H9 (cell line): ENCODE measurements at regions not wholly inside any gene's neighbourhood (a gene's known extent, or its start where the extent isn't known, plus 50 kb on each side); places are given as distances from the start of the nearest gene placed in this dataset.

Source experiments
- DNase-seq: peaks from one replicate; pipeline ENCODE4 v3.0.0-alpha.2; 2017
- H2AFZ ChIP-seq: one replicate; pipeline ENCODE4 v1.6.1; 2013; ENCODE audit warnings: mild to moderate bottlenecking, low read length, control low read depth, moderate library complexity
- H2AK5ac ChIP-seq: 2 replicates; pipeline ENCODE4 v1.6.1; 2013; ENCODE audit warnings: low read length, control low read depth, mixed read lengths; ENCODE audit not compliant: insufficient read length
- H2BK120ac ChIP-seq: one replicate; pipeline ENCODE4 v1.6.1; 2013; ENCODE audit warnings: low read depth, mild to moderate bottlenecking, low read length, control low read depth, inconsistent platforms; ENCODE audit not compliant: poor library complexity, severe bottlenecking
- H2BK12ac ChIP-seq: 2 replicates; pipeline ENCODE4 v1.6.1; 2013; ENCODE audit warnings: low read length, control low read depth, mixed read lengths, low read depth; ENCODE audit not compliant: insufficient read length
- H2BK15ac ChIP-seq: 2 replicates; pipeline ENCODE4 v1.6.1; 2013; ENCODE audit warnings: low read depth, low read length, control low read depth
- H2BK20ac ChIP-seq: one replicate; pipeline ENCODE4 v1.6.1; 2013; ENCODE audit warnings: low read depth, mild to moderate bottlenecking, low read length, control low read depth, inconsistent platforms; ENCODE audit not compliant: poor library complexity, severe bottlenecking
- H2BK5ac ChIP-seq: 2 replicates; pipeline ENCODE4 v1.6.1; 2013; ENCODE audit warnings: low read length, control low read depth, mixed read lengths; ENCODE audit not compliant: insufficient read length
- H3K14ac ChIP-seq: 2 replicates; pipeline ENCODE4 v1.6.1; 2013; ENCODE audit warnings: low read length, control low read depth; ENCODE audit not compliant: insufficient read depth
- H3K18ac ChIP-seq: 2 replicates; pipeline ENCODE4 v1.6.1; 2013; ENCODE audit warnings: low read depth, mild to moderate bottlenecking, mixed read lengths, low read length, control low read depth; ENCODE audit not compliant: insufficient read length
- H3K23ac ChIP-seq: 2 replicates; pipeline ENCODE4 v1.6.1; 2013; ENCODE audit warnings: low read length, control low read depth, mixed read lengths, low read depth; ENCODE audit not compliant: insufficient read length
- H3K23me2 ChIP-seq: 2 replicates; pipeline ENCODE4 v1.6.1; 2013; ENCODE audit warnings: low read depth, mild to moderate bottlenecking, mixed read lengths, low read length, control low read depth; ENCODE audit not compliant: insufficient read length, poor library complexity, severe bottlenecking
- H3K27ac ChIP-seq: 2 replicates; pipeline ENCODE4 v1.5.1; 2013; ENCODE audit warnings: low read length, control low read depth, mixed read lengths, low read depth; ENCODE audit not compliant: insufficient read length
- H3K27me3 ChIP-seq: 2 replicates; pipeline ENCODE4 v1.6.1; 2013; ENCODE audit warnings: low read length, control low read depth, inconsistent platforms; ENCODE audit not compliant: insufficient read depth
- H3K4ac ChIP-seq: 2 replicates; pipeline ENCODE4 v1.6.1; 2013; ENCODE audit warnings: low read depth, mild to moderate bottlenecking, control low read depth, inconsistent platforms, low read length, moderate library complexity
- H3K4me1 ChIP-seq: 2 replicates; pipeline ENCODE4 v1.6.1; 2013; ENCODE audit warnings: low read length, control low read depth, inconsistent platforms; ENCODE audit not compliant: insufficient read depth
- H3K4me2 ChIP-seq: 2 replicates; pipeline ENCODE4 v1.6.1; 2013; ENCODE audit warnings: low read length, control low read depth, mixed read lengths; ENCODE audit not compliant: insufficient read length, insufficient read depth
- H3K56ac ChIP-seq: 2 replicates; pipeline ENCODE4 v1.6.1; 2013; ENCODE audit warnings: low read depth, mild to moderate bottlenecking, mixed read lengths, low read length, control low read depth; ENCODE audit not compliant: insufficient read length
- H3K79me1 ChIP-seq: 2 replicates; pipeline ENCODE4 v1.6.1; 2013; ENCODE audit warnings: low read depth, mild to moderate bottlenecking, moderate library complexity, low read length, control low read depth, inconsistent platforms; ENCODE audit not compliant: insufficient read depth, poor library complexity, severe bottlenecking
- H3K79me2 ChIP-seq: 2 replicates; pipeline ENCODE4 v1.6.1; 2013; ENCODE audit warnings: low read length, control low read depth, inconsistent platforms; ENCODE audit not compliant: insufficient read depth
- H3K9ac ChIP-seq: 2 replicates; pipeline ENCODE4 v1.6.1; 2013; ENCODE audit warnings: low read length, control low read depth, mixed read lengths; ENCODE audit not compliant: insufficient read length; ENCODE audit errors: extremely low read depth
- H3K9me3 ChIP-seq: one replicate; pipeline ENCODE4 v1.6.1; 2013; ENCODE audit warnings: low read depth, low read length, inconsistent platforms; ENCODE audit not compliant: control insufficient read depth
- H3T11ph ChIP-seq: one replicate; pipeline ENCODE4 v1.6.1; 2013; ENCODE audit warnings: mild to moderate bottlenecking, low read length, control low read depth, inconsistent platforms
- H4K20me1 ChIP-seq: one replicate; pipeline ENCODE4 v1.6.1; 2013; ENCODE audit not compliant: control insufficient read depth, insufficient read length, insufficient read depth
- H4K5ac ChIP-seq: 2 replicates; pipeline ENCODE4 v1.6.1; 2013; ENCODE audit warnings: low read depth, mild to moderate bottlenecking, mixed read lengths, low read length, control low read depth; ENCODE audit not compliant: insufficient read length
- H4K8ac ChIP-seq: replicated peaks from 2 replicates; pipeline ENCODE4 v1.6.1; 2013; ENCODE audit warnings: low read length, control low read depth, mixed read lengths, low read depth; ENCODE audit not compliant: insufficient read length
- H4K91ac ChIP-seq: 2 replicates; pipeline ENCODE4 v1.6.1; 2013; ENCODE audit warnings: low read depth, mild to moderate bottlenecking, moderate library complexity, mixed read lengths, low read length, control low read depth; ENCODE audit not compliant: insufficient read length
- H3K27ac Mint-ChIP-seq, 3 experiments: 2 replicates in 2 of 3; 3 replicates in 1 of 3; pipeline ENCODE4 v1.8.0; 2020 to 2021; ENCODE audit warnings: mixed read lengths in 3 of 3, mild to moderate bottlenecking in 1 of 3, moderate library complexity in 1 of 3
- H3K27me3 Mint-ChIP-seq: 2 replicates; pipeline ENCODE4 v1.8.0; 2021; ENCODE audit warnings: low read depth, mild to moderate bottlenecking, moderate library complexity, mixed read lengths
- H3K36me3 Mint-ChIP-seq, 3 experiments: 2 replicates in 2 of 3; 3 replicates in 1 of 3; pipeline ENCODE4 v1.8.0; 2020 to 2021; ENCODE audit warnings: low read depth in 3 of 3, mixed read lengths in 3 of 3; ENCODE audit not compliant: insufficient read depth in 1 of 3
- H3K4me1 Mint-ChIP-seq, 2 experiments: 2 replicates each; pipeline ENCODE4 v1.8.0; 2020; ENCODE audit warnings: mixed read lengths in 2 of 2
- H3K4me3 Mint-ChIP-seq, 2 experiments: 2 replicates in 1 of 2; 3 replicates in 1 of 2; pipeline ENCODE4 v1.8.0; 2020 to 2021; ENCODE audit warnings: mild to moderate bottlenecking in 2 of 2, mixed read lengths in 2 of 2, moderate library complexity in 1 of 2
- H3K9me3 Mint-ChIP-seq, 2 experiments: 2 replicates in 1 of 2; 3 replicates in 1 of 2; pipeline ENCODE4 v1.8.0; 2020; ENCODE audit warnings: mild to moderate bottlenecking in 2 of 2, mixed read lengths in 2 of 2, moderate library complexity in 1 of 2
- CTCF ChIP-seq: fragments of 200-600 bp; sonication (generic); conservative IDR thresholded peaks from 3 replicates; pipeline ENCODE4 v1.8.0; 2021; ENCODE audit warnings: antibody characterized with exemption, mild to moderate bottlenecking

- Histone ChIP-seq H2BK15ac (no peak overlapping the region), H2AFZ (no peak overlapping the region), H3K79me1 (no peaks in the 10 kb centered on the region), H3K27me3 (no peaks in the 10 kb centered on the region), H2BK5ac (no peak overlapping the region), H3T11ph (no peak overlapping the region), H3K4ac (no peak overlapping the region), H3K23me2 (no peaks in the 10 kb centered on the region), H3K23ac (no peak overlapping the region), H3K9me3 (no peaks in the 10 kb centered on the region), H3K18ac (no peak overlapping the region), H4K91ac (no peak overlapping the region), H2AK5ac (no peak overlapping the region), H3K9ac (no peak overlapping the region), H4K5ac (no peak overlapping the region), H2BK120ac (no peak overlapping the region), H2BK20ac (no peak overlapping the region), H3K4me2 (no peak overlapping the region), H3K56ac (no peak overlapping the region), H3K4me1 (no peaks in the 10 kb centered on the region; the same call in 1 of the 2 replicates), H2BK12ac (no peak overlapping the region), H3K27ac (no peak overlapping the region), H4K8ac (no peak overlapping the region), H3K79me2 (no peaks in the 10 kb centered on the region), H4K20me1 (no peaks in the 10 kb centered on the region), H3K14ac (no peak overlapping the region)
- H3K4me3 Mint-ChIP-seq: no peak overlapping the region
- no peak for TF ChIP-seq CTCF
- H3K9me3 Mint-ChIP-seq: peaks cover 0 to 3% of the 10 kb centered on the region in 2 experiments; a peak in 1 of 5 replicates
- no peak overlapping the region for H3K27ac Mint-ChIP-seq
- H3K4me1 Mint-ChIP-seq: peaks cover 6 to 9% of the 10 kb centered on the region in 2 experiments
- no peaks in the 10 kb centered on the region for H3K27me3 Mint-ChIP-seq
- DNase-seq: no peak
- peaks cover 0 to 2% (median 0%) of the 10 kb centered on the region in 3 experiments; a peak in 1 of 7 replicates for H3K36me3 Mint-ChIP-seq
Measured at GRCh38 chr3:177381070-177381469, 183.8 kb upstream of the TBL1XR1 start.
